ENCODE measurements at regions not wholly inside any gene's neighbourhood (a gene's known extent, or its start where the extent isn't known, plus 50 kb on each side); places are given as distances from the start of the nearest gene placed in this dataset.

DNA sequence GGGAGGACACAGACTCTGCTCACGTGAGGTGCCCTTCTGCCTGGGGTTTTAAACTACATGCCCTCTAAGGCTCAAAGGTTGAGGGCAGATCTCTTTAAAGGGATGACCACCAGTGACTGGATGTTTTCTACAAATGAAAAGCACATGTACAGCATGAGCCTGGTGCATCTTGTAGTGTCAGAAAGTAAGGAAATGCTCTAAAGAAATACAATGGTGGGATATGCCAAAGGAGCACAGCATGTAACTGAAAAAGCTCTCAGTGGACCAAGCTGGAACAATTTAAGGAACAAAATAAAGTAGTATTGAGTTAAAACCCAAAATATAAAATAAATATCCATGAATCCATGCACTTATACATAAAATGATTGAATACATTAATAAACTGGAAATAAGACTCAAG lies 78.3 kb upstream of the SEMA6D start:
- no peak for DNase-seq (ENCODE audit: low spot score)

DNA sequence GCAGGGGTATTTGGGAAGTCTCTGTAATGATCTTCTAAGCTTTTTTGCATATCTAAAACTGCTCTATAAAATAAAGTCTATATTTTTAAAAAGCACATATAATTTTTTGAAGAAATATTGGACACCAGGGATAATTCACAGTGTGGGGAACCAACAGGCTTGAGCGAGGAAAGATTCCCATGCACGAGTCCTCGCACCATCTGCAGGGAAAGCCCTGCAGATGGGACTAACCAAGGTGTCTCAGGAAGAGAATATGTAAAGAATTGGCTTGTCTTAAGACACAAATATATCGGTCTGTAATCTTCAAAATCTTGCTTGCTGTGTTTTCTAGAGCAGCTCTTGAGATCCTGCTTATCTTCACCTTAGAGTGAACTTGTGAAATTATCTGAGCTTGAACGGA lies 77.2 kb upstream of the SEMA6D start:
- DNase-seq (ENCODE audit: low spot score): no peak

DNA sequence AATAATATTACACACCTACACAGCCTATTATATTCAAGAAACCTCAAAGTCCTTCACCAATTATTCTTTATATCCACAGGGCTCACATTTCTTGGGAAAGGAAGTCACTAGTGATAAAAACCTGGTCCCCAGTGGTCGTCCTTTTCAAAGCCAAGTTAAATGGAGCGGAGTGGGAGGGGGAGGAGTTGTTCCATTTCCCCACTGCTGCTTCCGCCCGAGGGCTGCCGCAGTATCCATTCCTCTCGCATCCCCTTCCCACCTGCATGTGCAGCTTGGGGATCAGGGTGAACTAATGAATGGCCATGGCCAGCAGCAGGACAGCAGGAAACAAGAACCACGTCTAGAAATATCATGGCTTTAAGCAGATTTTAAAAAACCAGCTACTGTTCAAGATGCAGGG lies 76.4 kb upstream of the SEMA6D start:
- no peak for DNase-seq (ENCODE audit: low spot score)

DNA sequence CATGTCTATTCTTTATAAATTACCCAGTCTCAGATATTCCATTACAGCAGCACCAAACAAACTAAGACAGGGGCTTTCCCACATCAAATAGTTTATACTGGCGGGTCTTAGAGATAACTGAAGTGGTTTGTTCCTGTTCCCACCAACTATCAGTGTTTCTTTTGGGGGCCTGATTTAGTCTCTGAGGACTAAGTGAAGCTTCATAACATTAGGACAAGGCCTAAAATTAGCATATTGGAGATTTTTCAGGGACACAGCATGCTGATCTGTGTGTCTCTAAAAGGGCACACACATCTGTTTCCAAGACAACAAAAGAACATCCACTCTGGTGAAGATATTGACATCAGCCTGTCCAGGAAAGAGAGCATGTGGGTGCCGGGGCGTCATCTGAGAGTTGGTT lies 72.6 kb upstream of the SEMA6D start:
- no peak for DNase-seq (ENCODE audit: low spot score)

DNA sequence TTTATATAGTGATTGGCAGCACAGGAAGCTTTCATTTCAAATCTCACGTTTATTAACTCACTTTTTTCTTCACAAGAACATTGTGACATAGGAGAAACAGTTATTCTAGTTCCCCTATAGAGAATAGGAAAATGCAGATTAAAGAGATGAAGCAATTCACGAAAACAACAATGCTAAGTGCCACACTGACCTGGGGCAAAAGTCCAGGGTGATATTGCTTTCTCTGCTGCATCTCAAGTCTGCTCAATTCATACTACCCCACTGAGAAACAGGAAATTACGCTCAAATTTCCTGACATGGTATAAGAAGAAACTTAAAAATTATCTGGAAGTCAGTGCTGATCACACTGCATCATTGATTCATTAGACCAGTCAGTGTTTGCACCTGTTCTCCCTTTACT lies 66.7 kb upstream of the SEMA6D start:
- DNase-seq (ENCODE audit: low spot score): no peak

DNA sequence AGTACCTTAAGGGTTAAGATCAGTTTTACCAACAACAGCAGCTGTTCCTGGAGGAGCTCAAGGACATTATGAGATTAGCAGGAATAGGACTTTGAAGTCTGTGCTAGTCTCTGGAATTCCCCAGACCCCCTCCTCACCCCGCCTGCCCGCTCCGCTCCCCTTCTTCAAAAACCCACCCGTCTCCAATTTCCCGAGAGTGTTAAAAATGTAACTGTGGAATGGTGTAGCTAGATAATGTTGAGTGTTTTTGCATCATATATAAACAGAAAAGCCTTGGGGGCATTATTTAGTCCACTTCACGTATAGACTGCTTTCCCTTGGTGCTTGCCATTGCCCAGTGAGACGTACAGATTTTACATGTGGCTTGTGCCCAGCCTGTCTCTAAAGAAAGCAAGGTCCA lies 65.0 kb upstream of the SEMA6D start:
- DNase-seq (ENCODE audit: low spot score): no peak

DNA sequence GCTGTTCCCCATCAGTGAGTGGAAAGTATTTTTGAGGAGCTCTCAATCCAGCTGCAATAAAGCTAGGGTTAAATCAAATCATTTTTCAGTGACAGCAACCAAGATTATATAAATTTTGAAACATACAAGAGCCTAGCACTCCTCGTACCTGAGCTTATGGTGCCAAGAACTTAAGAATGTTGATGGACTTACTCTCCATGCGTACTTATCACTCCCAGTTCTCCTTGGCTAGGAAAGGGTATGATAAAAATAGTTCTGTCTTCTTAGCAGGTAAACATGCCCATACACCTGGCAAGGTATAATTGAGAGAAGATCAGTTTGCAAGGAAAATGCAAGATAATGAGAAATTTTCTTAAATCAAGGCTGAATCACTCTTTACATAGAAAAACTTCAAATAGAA lies 64.5 kb upstream of the SEMA6D start:
- no peak for DNase-seq (ENCODE audit: low spot score)

DNA sequence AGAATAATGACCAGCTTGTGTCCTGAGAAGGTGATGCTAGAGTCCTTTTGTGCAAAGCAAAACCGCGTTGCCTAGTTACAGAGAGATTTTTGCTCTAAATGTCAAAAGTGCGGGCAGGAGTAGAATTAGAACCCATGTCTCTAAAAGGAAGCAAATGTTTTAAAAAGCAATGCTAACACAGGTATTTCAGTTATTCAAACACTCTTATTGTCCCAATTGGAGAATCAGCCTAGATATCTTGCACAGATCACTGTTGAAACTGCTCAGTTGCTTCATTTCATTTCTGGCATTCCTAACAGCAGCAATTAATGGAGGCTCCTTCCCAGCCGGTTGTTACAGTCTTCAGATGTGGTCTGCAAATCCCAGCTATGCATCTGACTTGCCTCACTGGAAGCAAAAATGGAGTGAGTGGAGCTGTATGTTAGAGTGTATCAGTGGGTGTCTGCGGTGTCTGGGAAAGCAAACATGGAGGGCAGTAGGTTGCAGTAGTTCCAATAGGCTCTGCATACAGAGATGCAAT lies 55.6 kb upstream of the SEMA6D start:
- no peak for DNase-seq (ENCODE audit: low spot score)

DNA sequence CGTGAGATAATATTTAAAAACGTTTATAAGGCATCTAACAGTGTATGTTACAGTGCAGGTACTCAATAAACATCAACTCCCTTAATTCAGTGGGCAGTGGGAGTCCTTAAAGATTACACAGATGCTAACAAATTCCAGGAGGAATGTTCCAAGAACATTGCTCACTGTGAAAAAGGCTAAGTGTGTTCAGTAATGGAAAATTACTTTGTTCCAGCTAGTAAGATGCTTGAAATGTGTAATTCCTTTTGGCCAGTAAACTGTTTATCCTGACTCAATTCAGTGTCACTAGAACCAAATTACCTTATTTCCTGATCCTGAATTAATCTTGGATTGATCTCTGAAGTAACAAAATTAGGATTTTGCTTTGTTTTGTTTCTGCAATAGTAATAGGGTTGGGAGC lies 54.2 kb upstream of the SEMA6D start:
- DNase-seq (ENCODE audit: low spot score): no peak

All from LoVo (cell line).